Spleen (tissue), 11 donors: ENCODE measurements at regions not wholly inside any gene's neighbourhood (a gene's known extent, or its start where the extent isn't known, plus 50 kb on each side); places are given as distances from the start of the nearest gene placed in this dataset.

Experiments
- DNase-seq: peaks from one replicate; pipeline ENCODE4 v3.0.0-alpha.2; 2020
- H3K27ac ChIP-seq, 8 donors: fragments of 200-600 bp; sonication (generic) in 7 of 8; 1 replicate in 4 of 8; 2 replicates in 4 of 8; pipeline versions ENCODE4 v1.5.0 to v1.8.0; 2016 to 2021; ENCODE audit warnings: inconsistent platforms in 4 of 8, mild to moderate bottlenecking in 4 of 8, moderate library complexity in 1 of 8
- H3K27me3 ChIP-seq, 7 donors: fragments of 200-600 bp; sonication (generic) in 6 of 7; replicated peaks in 1 of 7; 1 replicate in 4 of 7; 2 replicates in 3 of 7; pipeline versions ENCODE4 v1.5.0 to v1.8.0; 2016 to 2021; ENCODE audit warnings: inconsistent platforms in 3 of 7, mild to moderate bottlenecking in 1 of 7
- H3K36me3 ChIP-seq, 6 donors: fragments of 200-600 bp; sonication (generic) in 5 of 6; 1 replicate in 4 of 6; 2 replicates in 2 of 6; pipeline versions ENCODE4 v1.5.0 to v1.8.0; 2016 to 2021; ENCODE audit warnings: inconsistent platforms in 2 of 6
- H3K4me1 ChIP-seq, 6 donors: fragments of 200-600 bp; sonication (generic) in 5 of 6; 1 replicate in 3 of 6; 2 replicates in 3 of 6; pipeline versions ENCODE4 v1.5.0 to v1.8.0; 2016 to 2021; ENCODE audit warnings: inconsistent platforms in 3 of 6
- H3K4me3 ChIP-seq, 8 donors: fragments of 200-600 bp; sonication (generic) in 7 of 8; 1 replicate in 4 of 8; 2 replicates in 4 of 8; pipeline versions ENCODE4 v1.5.0 to v1.8.0; 2016 to 2021; ENCODE audit warnings: inconsistent platforms in 4 of 8, mild to moderate bottlenecking in 4 of 8, moderate library complexity in 2 of 8
- H3K9me3 ChIP-seq, 8 donors: fragments of 200-600 bp; sonication (generic) in 7 of 8; 1 replicate in 4 of 8; 2 replicates in 4 of 8; pipeline versions ENCODE4 v1.5.0 to v1.8.0; 2016 to 2021; ENCODE audit warnings: inconsistent platforms in 4 of 8
- POLR2A ChIP-seq, 3 donors: fragments of 450-650 bp; IDR thresholded peaks; one replicate each; pipeline ENCODE4 v1.5.1; 2017; ENCODE audit warnings: antibody characterized with exemption in 3 of 3, mild to moderate bottlenecking in 1 of 3
- POLR2AphosphoS5 ChIP-seq, 3 donors: sonication (generic); formaldehyde crosslinking; IDR thresholded peaks; one replicate each; pipeline ENCODE4 v1.5.1; 2017; ENCODE audit warnings: antibody characterized with exemption in 3 of 3
- WGBS, 5 donors: extraction: QIAGEN DNeasy Blood & Tissue Kit in 3 of 5; methylation state at CpG; one replicate each; pipeline versions ENCODE4 v1.1.5 to v1.1.7; 2013 to 2018; 5-methylcytosine and 5-hydroxymethylcytosine counted together
- intact Hi-C: fragments of 100-400 bp; cut with DNase I; formaldehyde crosslinking; loops from one replicate; pipeline ENCODE4 v1.15.0; 2023; ENCODE audit warnings: low total_unique reads
- TF ChIP-seq, protein P1 (sequence below), 11 experiments: fragments of 200-600 bp in 7 of 11; fragments of 450-650 bp in 4 of 11; sonication (generic) in 4 of 11; IDR thresholded peaks in 8 of 11; conservative IDR thresholded peaks in 3 of 11; 1 replicate in 7 of 11; 2 replicates in 4 of 11; pipeline versions ENCODE4 v1.4.0 to v1.8.0; 2016 to 2021; ENCODE audit warnings: antibody characterized with exemption in 11 of 11, inconsistent platforms in 4 of 11, mild to moderate bottlenecking in 1 of 11
- donor health status: healthy with polysubstance abuse.
- donor health status: DM: no; HTN: no; CAD: no; lungs with moderate emphysema.
- donor health status: DM: no; HTN: no; CAD: no.
- donor health status: Bipolar disorder and iron deficiency.
- donor health status: healthy.
- donor health status: DM: no; HTN: no; CAD: no.
- donor health status: DM: yes; HTN: yes; CAD: no.

DNA sequence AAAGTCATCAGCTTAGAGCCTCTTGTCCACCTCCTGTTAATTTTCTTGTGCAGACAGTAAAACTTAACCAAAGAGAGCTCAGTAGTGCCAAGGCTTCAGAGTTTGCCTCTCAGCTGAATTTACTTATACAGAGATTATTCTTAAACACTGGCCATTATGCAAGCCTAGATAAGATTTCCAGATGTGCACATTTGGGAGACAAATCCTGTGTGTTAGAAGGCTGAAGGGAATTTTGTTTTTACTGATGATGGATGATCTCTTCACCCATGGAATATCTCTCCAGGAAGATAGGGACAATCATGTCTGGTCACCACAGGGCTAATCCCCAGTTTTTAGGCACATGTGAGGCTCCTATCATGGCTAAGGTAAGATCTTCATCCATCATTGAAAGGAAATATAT lies 157.6 kb upstream of the FAT3 start:
- Histone ChIP-seq H3K27me3 (no peaks in the 10 kb centered on the region), H3K27ac (no peak overlapping the region), H3K4me3 (no peak overlapping the region), H3K36me3 (no peaks in the 10 kb centered on the region), H3K9me3 (peaks cover 0 to 20% (median 13%) of the 10 kb centered on the region in 8 donors), H3K4me1 (no peaks in the 10 kb centered on the region)
- intact Hi-C loops: no loop called here
- TF ChIP-seq, protein P1, sequence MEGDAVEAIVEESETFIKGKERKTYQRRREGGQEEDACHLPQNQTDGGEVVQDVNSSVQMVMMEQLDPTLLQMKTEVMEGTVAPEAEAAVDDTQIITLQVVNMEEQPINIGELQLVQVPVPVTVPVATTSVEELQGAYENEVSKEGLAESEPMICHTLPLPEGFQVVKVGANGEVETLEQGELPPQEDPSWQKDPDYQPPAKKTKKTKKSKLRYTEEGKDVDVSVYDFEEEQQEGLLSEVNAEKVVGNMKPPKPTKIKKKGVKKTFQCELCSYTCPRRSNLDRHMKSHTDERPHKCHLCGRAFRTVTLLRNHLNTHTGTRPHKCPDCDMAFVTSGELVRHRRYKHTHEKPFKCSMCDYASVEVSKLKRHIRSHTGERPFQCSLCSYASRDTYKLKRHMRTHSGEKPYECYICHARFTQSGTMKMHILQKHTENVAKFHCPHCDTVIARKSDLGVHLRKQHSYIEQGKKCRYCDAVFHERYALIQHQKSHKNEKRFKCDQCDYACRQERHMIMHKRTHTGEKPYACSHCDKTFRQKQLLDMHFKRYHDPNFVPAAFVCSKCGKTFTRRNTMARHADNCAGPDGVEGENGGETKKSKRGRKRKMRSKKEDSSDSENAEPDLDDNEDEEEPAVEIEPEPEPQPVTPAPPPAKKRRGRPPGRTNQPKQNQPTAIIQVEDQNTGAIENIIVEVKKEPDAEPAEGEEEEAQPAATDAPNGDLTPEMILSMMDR (IDR thresholded peaks at IDR 0.05 in 8 of 11, conservative IDR thresholded peaks at IDR 0.05 in 3 of 11): no peak
- TF ChIP-seq POLR2AphosphoS5 (IDR thresholded peaks at IDR 0.05): no peak
- TF ChIP-seq POLR2A (IDR thresholded peaks at IDR 0.05): no peak
- DNase-seq: no peak

DNA sequence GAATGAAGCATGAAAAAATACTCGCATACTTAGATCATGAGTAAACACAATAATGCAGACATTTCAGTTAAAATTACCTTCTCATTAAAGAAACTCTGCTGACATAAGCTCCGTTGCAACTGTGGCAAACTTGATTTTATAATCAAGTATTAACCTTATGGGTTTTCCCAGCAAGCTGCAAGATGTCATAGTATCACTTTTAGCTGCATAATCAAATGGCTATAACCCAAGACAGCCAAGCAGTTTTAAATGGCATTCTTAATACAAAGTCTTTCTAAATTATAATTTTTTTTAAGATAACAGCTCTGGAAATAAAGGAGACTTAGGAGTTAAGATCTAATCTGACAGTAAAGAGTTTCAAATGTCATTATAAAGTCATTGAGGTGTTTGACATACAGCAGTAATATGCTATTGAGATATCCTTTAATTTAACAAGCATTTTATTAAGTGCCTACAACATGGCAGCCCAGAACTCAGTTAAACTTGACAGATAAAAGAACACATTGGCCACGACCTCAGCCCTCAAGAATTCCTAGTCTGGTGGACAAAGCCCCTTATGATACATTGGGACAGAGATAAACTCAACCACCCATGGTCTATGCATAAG lies 163.1 kb upstream of the FAT3 start:
- no peaks in the 10 kb centered on the region for H3K36me3 ChIP-seq
- no peaks in the 10 kb centered on the region for H3K27me3 ChIP-seq
- no peak overlapping the region for H3K27ac ChIP-seq
- DNase-seq: no peak
- 50 to 64% (median 59%) methylated on average over 3 of the region's 3 CpGs for WGBS, 5 donors
- H3K4me1 ChIP-seq: no peaks in the 10 kb centered on the region
- H3K9me3 ChIP-seq: no peaks in the 10 kb centered on the region
- TF ChIP-seq POLR2A (IDR thresholded peaks at IDR 0.05) (no peak), POLR2AphosphoS5 (IDR thresholded peaks at IDR 0.05) (no peak)
- TF ChIP-seq, protein P1 (IDR thresholded peaks at IDR 0.05 in 8 of 11, conservative IDR thresholded peaks at IDR 0.05 in 3 of 11): no peak
- intact Hi-C loops: no loop called here
- H3K4me3 ChIP-seq: no peak overlapping the region

DNA sequence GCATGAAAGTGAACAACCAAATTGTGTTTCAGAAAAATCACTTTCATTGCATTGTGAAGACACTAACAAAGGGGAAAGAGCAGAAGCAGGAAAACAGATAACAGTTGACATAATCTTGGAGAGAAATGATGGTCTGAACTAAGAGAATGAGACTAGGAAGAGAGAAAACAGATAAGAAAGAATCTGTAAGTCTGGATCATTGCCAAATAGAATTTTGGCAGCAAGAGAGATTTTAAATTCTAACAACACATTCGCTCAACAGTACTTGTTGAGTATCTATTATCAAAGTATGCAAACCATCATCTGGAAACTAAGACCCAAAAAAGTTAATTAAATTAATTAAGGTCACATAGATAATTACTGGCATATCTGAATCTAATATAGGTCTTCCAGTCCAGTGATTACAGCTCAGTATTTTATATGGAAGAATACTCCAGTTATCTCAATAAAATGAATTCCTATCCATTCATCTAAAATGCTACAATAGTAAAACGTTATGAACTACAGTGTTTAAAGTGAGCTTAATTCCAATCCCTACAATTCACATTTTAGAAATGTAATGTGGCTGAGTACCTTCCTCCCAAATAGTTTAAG lies 166.7 kb upstream of the FAT3 start:
- no peak overlapping the region for H3K27ac ChIP-seq
- 43 to 63% (median 53%) methylated on average over 2 of the region's 2 CpGs for WGBS, 5 donors
- no peaks in the 10 kb centered on the region for H3K9me3 ChIP-seq
- no peaks in the 10 kb centered on the region for H3K36me3 ChIP-seq
- H3K4me1 ChIP-seq: no peaks in the 10 kb centered on the region
- no peak for DNase-seq
- no peaks in the 10 kb centered on the region for H3K27me3 ChIP-seq
- no peak overlapping the region for H3K4me3 ChIP-seq
- intact Hi-C loops: no loop called here
- TF ChIP-seq POLR2A (IDR thresholded peaks at IDR 0.05) (no peak), POLR2AphosphoS5 (IDR thresholded peaks at IDR 0.05) (no peak)
- TF ChIP-seq, protein P1 (IDR thresholded peaks at IDR 0.05 in 8 of 11, conservative IDR thresholded peaks at IDR 0.05 in 3 of 11): no peak

DNA sequence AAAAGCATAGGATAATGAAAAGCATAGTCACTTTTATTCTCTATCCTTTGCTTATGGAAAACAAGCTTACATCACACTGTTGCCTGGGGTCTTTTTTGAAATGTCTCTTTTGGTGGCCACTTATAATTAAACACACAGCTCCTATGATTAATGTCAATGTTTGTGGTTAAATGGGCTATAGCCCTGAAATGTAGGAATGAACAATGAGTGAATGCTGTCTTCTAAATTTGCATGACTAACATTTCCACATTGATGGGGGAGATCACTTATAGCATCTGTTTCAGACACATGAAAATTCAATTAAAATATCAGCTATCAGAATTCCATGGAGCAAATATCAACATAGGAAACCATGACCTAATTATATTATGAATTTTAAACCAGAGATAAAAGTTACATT lies 171.4 kb upstream of the FAT3 start:
- TF ChIP-seq POLR2AphosphoS5 (IDR thresholded peaks at IDR 0.05): no peak
- no peak for TF ChIP-seq POLR2A (IDR thresholded peaks at IDR 0.05)
- TF ChIP-seq, protein P1 (IDR thresholded peaks at IDR 0.05 in 8 of 11, conservative IDR thresholded peaks at IDR 0.05 in 3 of 11): no peak
- H3K27me3 ChIP-seq: no peaks in the 10 kb centered on the region
- H3K4me1 ChIP-seq: no peaks in the 10 kb centered on the region
- H3K4me3 ChIP-seq: no peak overlapping the region
- intact Hi-C loops: no loop called here
- H3K36me3 ChIP-seq: no peaks in the 10 kb centered on the region
- H3K27ac ChIP-seq: no peak overlapping the region
- no peak for DNase-seq
- no peaks in the 10 kb centered on the region for H3K9me3 ChIP-seq
